ENCODE measurements at regions not wholly inside any gene's neighbourhood (a gene's known extent, or its start where the extent isn't known, plus 50 kb on each side); places are given as distances from the start of the nearest gene placed in this dataset.

DNA sequence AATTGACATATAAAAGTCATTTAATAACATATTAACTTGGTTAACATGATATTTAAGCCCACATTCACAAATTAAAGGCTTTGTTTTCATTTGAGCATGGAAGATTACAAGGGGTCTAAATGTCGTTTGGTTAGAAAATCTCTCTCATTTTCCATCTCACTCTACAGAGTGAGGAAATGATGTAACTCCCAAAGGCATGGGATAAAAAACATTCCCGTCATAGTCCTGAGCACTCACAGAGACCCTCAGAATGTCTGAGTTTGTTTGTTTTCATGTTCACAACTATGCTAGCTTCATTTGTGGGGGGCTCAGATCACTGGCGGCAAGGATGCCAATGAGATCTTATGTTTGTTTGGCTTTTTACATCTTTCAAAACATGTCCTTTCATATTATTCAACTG, 307.5 kb downstream of the TBC1D4 start:
- TF ChIP-seq POLR2AphosphoS5 (IDR thresholded peaks at IDR 0.05) (no peak), POLR2A (IDR thresholded peaks at IDR 0.05; ENCODE audit: low read depth) (no peak), EP300 (IDR thresholded peaks at IDR 0.05) (no peak)
- TF ChIP-seq, protein P1, sequence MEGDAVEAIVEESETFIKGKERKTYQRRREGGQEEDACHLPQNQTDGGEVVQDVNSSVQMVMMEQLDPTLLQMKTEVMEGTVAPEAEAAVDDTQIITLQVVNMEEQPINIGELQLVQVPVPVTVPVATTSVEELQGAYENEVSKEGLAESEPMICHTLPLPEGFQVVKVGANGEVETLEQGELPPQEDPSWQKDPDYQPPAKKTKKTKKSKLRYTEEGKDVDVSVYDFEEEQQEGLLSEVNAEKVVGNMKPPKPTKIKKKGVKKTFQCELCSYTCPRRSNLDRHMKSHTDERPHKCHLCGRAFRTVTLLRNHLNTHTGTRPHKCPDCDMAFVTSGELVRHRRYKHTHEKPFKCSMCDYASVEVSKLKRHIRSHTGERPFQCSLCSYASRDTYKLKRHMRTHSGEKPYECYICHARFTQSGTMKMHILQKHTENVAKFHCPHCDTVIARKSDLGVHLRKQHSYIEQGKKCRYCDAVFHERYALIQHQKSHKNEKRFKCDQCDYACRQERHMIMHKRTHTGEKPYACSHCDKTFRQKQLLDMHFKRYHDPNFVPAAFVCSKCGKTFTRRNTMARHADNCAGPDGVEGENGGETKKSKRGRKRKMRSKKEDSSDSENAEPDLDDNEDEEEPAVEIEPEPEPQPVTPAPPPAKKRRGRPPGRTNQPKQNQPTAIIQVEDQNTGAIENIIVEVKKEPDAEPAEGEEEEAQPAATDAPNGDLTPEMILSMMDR (IDR thresholded peaks at IDR 0.05), result no peak
